Neural cell (in vitro differentiated cells): ENCODE measurements at regions not wholly inside any gene's neighbourhood (a gene's known extent, or its start where the extent isn't known, plus 50 kb on each side); places are given as distances from the start of the nearest gene placed in this dataset.

ENCODE experiments used
- EP300 ChIP-seq: fragments of 450-650 bp; conservative IDR thresholded peaks from 2 replicates; pipeline ENCODE4 v1.6.1; 2014; ENCODE audit warnings: antibody characterized with exemption, mild to moderate bottlenecking, moderate library complexity; ENCODE audit not compliant: poor library complexity, severe bottlenecking
- EZH2 ChIP-seq: fragments of 200-600, 300-800 bp; shearing (Covaris generic), sonication (generic); IDR thresholded peaks from 2 replicates; pipeline ENCODE4 v1.6.1; 2014; ENCODE audit warnings: antibody characterized with exemption, low read length, borderline replicate concordance, mild to moderate bottlenecking; ENCODE audit not compliant: insufficient read depth, poor library complexity, severe bottlenecking
- POLR2AphosphoS5 ChIP-seq: IDR thresholded peaks from 2 replicates; pipeline ENCODE4 v1.6.1; 2012
- RAD21 ChIP-seq: fragments of 450-650 bp; conservative IDR thresholded peaks from 2 replicates; pipeline ENCODE4 v1.6.1; 2014; ENCODE audit warnings: antibody characterized with exemption, mild to moderate bottlenecking, moderate library complexity
- SMC3 ChIP-seq: fragments of 450-650 bp; conservative IDR thresholded peaks from 2 replicates; pipeline ENCODE4 v1.6.1; 2014; ENCODE audit warnings: antibody characterized with exemption, mild to moderate bottlenecking, moderate library complexity; ENCODE audit not compliant: poor library complexity
- TAF1 ChIP-seq: IDR thresholded peaks from 2 replicates; pipeline ENCODE4 v1.6.1; 2012; ENCODE audit warnings: low read depth
- TF ChIP-seq, protein P1 (sequence below): fragments of 450-650 bp; IDR thresholded peaks from 2 replicates; pipeline ENCODE4 v1.5.1; 2014; ENCODE audit warnings: antibody characterized with exemption, mild to moderate bottlenecking, moderate library complexity; ENCODE audit not compliant: poor library complexity, severe bottlenecking
- TF ChIP-seq, protein P2 (sequence below): IDR thresholded peaks from 2 replicates; pipeline ENCODE4 v1.6.1; 2012; ENCODE audit warnings: borderline replicate concordance

DNA sequence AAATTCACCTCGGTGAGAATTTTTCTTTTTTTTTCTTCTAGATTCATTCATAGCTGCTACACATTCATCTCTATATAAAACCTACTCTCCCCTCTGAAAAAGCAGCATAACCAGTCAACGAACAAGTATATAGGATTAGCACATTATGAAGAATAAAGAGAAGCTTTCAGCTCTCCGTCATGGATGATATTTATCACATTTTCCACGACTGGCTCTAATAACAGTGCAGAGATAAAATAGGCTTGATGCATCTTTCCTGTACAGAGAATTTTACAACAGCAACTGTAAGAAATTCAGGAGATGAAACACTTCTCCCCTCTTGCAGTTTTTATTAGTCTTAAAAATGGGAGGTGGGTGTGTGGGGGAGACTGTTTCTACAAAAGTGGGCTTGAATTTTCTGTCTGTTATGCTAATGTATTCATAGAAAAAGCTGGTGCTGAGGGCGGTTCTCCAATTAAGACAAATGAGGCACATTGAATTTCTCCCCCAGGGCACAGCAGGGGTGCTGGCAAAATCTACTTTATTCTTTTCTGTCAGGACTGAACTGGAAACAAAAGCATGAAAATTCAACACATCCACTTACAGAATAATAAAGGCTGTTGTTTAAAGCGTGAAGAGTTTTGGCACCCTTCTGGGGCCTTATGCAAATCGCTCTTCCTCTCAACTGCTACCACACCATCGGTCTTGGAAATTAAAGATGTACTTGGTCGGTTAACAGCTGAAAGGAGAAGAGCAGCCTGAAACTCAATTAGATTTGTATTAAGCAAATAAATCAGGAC, 233.9 kb upstream of the ZNF608 start:
- TF ChIP-seq, protein P1, sequence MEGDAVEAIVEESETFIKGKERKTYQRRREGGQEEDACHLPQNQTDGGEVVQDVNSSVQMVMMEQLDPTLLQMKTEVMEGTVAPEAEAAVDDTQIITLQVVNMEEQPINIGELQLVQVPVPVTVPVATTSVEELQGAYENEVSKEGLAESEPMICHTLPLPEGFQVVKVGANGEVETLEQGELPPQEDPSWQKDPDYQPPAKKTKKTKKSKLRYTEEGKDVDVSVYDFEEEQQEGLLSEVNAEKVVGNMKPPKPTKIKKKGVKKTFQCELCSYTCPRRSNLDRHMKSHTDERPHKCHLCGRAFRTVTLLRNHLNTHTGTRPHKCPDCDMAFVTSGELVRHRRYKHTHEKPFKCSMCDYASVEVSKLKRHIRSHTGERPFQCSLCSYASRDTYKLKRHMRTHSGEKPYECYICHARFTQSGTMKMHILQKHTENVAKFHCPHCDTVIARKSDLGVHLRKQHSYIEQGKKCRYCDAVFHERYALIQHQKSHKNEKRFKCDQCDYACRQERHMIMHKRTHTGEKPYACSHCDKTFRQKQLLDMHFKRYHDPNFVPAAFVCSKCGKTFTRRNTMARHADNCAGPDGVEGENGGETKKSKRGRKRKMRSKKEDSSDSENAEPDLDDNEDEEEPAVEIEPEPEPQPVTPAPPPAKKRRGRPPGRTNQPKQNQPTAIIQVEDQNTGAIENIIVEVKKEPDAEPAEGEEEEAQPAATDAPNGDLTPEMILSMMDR = no peak
- TF ChIP-seq POLR2AphosphoS5 (no peak), EP300 (no peak), RAD21 (no peak), SMC3 (no peak), EZH2 (no peak), TAF1 (no peak)
- TF ChIP-seq, protein P2, sequence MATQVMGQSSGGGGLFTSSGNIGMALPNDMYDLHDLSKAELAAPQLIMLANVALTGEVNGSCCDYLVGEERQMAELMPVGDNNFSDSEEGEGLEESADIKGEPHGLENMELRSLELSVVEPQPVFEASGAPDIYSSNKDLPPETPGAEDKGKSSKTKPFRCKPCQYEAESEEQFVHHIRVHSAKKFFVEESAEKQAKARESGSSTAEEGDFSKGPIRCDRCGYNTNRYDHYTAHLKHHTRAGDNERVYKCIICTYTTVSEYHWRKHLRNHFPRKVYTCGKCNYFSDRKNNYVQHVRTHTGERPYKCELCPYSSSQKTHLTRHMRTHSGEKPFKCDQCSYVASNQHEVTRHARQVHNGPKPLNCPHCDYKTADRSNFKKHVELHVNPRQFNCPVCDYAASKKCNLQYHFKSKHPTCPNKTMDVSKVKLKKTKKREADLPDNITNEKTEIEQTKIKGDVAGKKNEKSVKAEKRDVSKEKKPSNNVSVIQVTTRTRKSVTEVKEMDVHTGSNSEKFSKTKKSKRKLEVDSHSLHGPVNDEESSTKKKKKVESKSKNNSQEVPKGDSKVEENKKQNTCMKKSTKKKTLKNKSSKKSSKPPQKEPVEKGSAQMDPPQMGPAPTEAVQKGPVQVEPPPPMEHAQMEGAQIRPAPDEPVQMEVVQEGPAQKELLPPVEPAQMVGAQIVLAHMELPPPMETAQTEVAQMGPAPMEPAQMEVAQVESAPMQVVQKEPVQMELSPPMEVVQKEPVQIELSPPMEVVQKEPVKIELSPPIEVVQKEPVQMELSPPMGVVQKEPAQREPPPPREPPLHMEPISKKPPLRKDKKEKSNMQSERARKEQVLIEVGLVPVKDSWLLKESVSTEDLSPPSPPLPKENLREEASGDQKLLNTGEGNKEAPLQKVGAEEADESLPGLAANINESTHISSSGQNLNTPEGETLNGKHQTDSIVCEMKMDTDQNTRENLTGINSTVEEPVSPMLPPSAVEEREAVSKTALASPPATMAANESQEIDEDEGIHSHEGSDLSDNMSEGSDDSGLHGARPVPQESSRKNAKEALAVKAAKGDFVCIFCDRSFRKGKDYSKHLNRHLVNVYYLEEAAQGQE = no peak
